B cell (primary cell): ENCODE measurements at regions not wholly inside any gene's neighbourhood (a gene's known extent, or its start where the extent isn't known, plus 50 kb on each side); places are given as distances from the start of the nearest gene placed in this dataset.

Experiments
- ATAC-seq: fragments of 200-7000 bp; cut with Tn5 transposase; one replicate; pipeline ENCODE4 v1.10.0; 2021; ENCODE audit warnings: low read depth, mild to moderate bottlenecking, moderate number of reproducible peaks, moderate library complexity
- CTCF ChIA-PET: fragments of 350-600 bp; sonication (Branson Sonifier 250); formaldehyde crosslinking; loops from one replicate; lab custom pipeline; 2021; ENCODE audit warnings: antibody characterized with exemption, inconsistent platforms; lab: Charles Lee
- POLR2A ChIA-PET: fragments of 350-600 bp; sonication (Branson Sonifier 250); formaldehyde crosslinking; loops from one replicate; lab custom pipeline; 2021; ENCODE audit warnings: antibody characterized with exemption; lab: Charles Lee
- DNase-seq: peaks from one replicate; pipeline ENCODE4 v3.0.0; 2013
- H2AFZ ChIP-seq: 2 replicates; pipeline ENCODE4 v1.6.1; 2012; ENCODE audit warnings: mild to moderate bottlenecking, low read depth, low read length; ENCODE audit not compliant: insufficient read depth, poor library complexity, severe bottlenecking
- H3K27ac ChIP-seq, 2 donors: 1 replicate in 1 of 2; 2 replicates in 1 of 2; pipeline ENCODE4 v1.5.1; 2012 to 2013; ENCODE audit warnings: low read length in 2 of 2, mild to moderate bottlenecking in 2 of 2, moderate library complexity in 1 of 2
- H3K27me3 ChIP-seq, 4 experiments: fragments of 200-600 bp in 1 of 4; sonication (generic) in 1 of 4; replicated peaks in 1 of 4; 1 replicate in 2 of 4; 2 replicates in 2 of 4; pipeline versions ENCODE4 v1.6.1 to v1.7.0; 2013 to 2016; ENCODE audit warnings: low read length in 3 of 4, mild to moderate bottlenecking in 2 of 4, mixed read lengths in 1 of 4, moderate library complexity in 1 of 4; ENCODE audit not compliant: insufficient read depth in 4 of 4, control insufficient read depth in 3 of 4; ENCODE audit errors: control extremely low read depth in 1 of 4
- H3K36me3 ChIP-seq, 2 experiments: replicated peaks in 1 of 2; 1 replicate in 1 of 2; 2 replicates in 1 of 2; pipeline versions ENCODE4 v1.6.1 to v1.7.1; 2013; ENCODE audit warnings: low read length in 1 of 2; ENCODE audit not compliant: insufficient read depth in 2 of 2, control insufficient read depth in 1 of 2; ENCODE audit errors: control extremely low read depth in 1 of 2, extremely low read depth in 1 of 2
- H3K4me1 ChIP-seq, 2 donors: fragments of 200-600 bp in 1 of 2; sonication (generic) in 1 of 2; 1 replicate in 1 of 2; 2 replicates in 1 of 2; pipeline versions ENCODE4 v1.5.1 to v1.6.1; 2013 to 2017; ENCODE audit warnings: low read length in 2 of 2; ENCODE audit not compliant: control insufficient read depth in 2 of 2, insufficient read depth in 2 of 2
- H3K4me2 ChIP-seq: replicated peaks from 2 replicates; pipeline ENCODE3; 2012; ENCODE audit warnings: mild to moderate bottlenecking, low read depth, low read length; ENCODE audit not compliant: poor library complexity, severe bottlenecking
- H3K4me3 ChIP-seq, 5 experiments: fragments of 200-600 bp in 1 of 5; sonication (generic) in 1 of 5; 1 replicate in 3 of 5; 2 replicates in 2 of 5; pipeline versions ENCODE4 v1.5.1 to v1.7.0; 2011 to 2016; ENCODE audit warnings: low read length in 4 of 5, mild to moderate bottlenecking in 4 of 5, low read depth in 2 of 5, control low read depth in 1 of 5, moderate library complexity in 1 of 5; ENCODE audit not compliant: insufficient read depth in 1 of 5; ENCODE audit errors: control extremely low read depth in 1 of 5, extremely low read depth in 1 of 5
- H3K79me2 ChIP-seq: fragments of 200-600 bp; sonication (generic); one replicate; pipeline ENCODE4 v1.6.0; 2016; ENCODE audit warnings: low read length; ENCODE audit not compliant: control insufficient read depth, insufficient read depth
- H3K9ac ChIP-seq: fragments of 200-600 bp; sonication (generic); 2 replicates; pipeline ENCODE4 v1.6.1; 2017; ENCODE audit warnings: mild to moderate bottlenecking, low read length, moderate library complexity
- H3K9me3 ChIP-seq, 3 donors: one replicate each; pipeline versions ENCODE4 v1.6.1 to v1.7.1; 2013; ENCODE audit warnings: low read length in 2 of 3; ENCODE audit not compliant: control insufficient read depth in 2 of 3, insufficient read depth in 1 of 3; ENCODE audit errors: control extremely low read depth in 1 of 3
- H4K20me1 ChIP-seq: 2 replicates; pipeline ENCODE4 v1.6.0; 2012; ENCODE audit warnings: mild to moderate bottlenecking, low read length; ENCODE audit not compliant: insufficient read depth, control insufficient read depth, poor library complexity, severe bottlenecking
- H3K27ac Mint-ChIP-seq: one replicate; pipeline ENCODE4 v1.8.0; 2021; ENCODE audit warnings: mixed read lengths
- H3K27me3 Mint-ChIP-seq: one replicate; pipeline ENCODE4 v1.8.0; 2021; ENCODE audit warnings: mixed read lengths
- H3K4me1 Mint-ChIP-seq: one replicate; pipeline ENCODE4 v1.8.0; 2021; ENCODE audit warnings: mixed read lengths
- H3K4me3 Mint-ChIP-seq: one replicate; pipeline ENCODE4 v1.8.0; 2021; ENCODE audit warnings: mixed read lengths
- H3K9me3 Mint-ChIP-seq: one replicate; pipeline ENCODE4 v1.8.0; 2022; ENCODE audit warnings: mixed read lengths; ENCODE audit not compliant: insufficient read depth
- EZH2 ChIP-seq: IDR thresholded peaks from 2 replicates; pipeline ENCODE4 v1.6.1; 2012; ENCODE audit warnings: borderline replicate concordance, low read depth, mild to moderate bottlenecking, moderate library complexity, low read length; ENCODE audit not compliant: insufficient read depth, poor library complexity, severe bottlenecking
- WGBS: methylation state at CpG from one replicate; pipeline ENCODE4 v1.1.5; 2013; ENCODE audit warnings: missing lambda C conversion rate; ENCODE audit not compliant: insufficient coverage; 5-methylcytosine and 5-hydroxymethylcytosine counted together
- intact Hi-C: fragments of 100-400 bp; cut with micrococcal nuclease; formaldehyde crosslinking; loops from one replicate; pipeline ENCODE4 v1.10.0; 2022
- TF ChIP-seq, protein P1 (sequence below): fragments of 200-600 bp; IDR thresholded peaks from one replicate; pipeline ENCODE4 v1.8.0; 2022; ENCODE audit warnings: antibody characterized with exemption, mild to moderate bottlenecking

DNA sequence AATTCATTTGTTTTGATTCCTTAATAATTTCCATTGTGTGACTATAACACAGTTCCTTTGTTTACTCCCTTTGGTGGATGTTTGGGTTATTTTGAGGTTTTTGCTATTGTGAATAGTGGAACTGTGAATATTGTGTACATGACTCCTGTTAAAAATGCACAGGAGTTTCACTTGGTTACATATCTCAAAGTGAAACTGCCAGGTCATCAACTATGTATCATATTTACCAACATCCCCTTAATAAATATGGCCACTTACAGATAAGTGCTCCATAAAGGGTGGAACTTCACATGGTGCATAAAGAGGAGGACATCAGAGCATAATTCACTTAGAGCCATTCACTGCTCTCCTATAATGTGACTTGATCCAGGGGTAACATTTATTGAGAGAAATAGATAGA, 328.9 kb downstream of the SEC23A start:
- Mint-ChIP-seq H3K4me3 (no peak overlapping the region), H3K4me1 (no peaks in the 10 kb centered on the region), H3K9me3 (no peaks in the 10 kb centered on the region), H3K27me3 (no peaks in the 10 kb centered on the region), H3K27ac (no peak overlapping the region)
- intact Hi-C loops = no loop called here
- ATAC-seq (no peak), DNase-seq (no peak)
- H2AFZ ChIP-seq = no peak overlapping the region
- TF ChIP-seq, protein P1, sequence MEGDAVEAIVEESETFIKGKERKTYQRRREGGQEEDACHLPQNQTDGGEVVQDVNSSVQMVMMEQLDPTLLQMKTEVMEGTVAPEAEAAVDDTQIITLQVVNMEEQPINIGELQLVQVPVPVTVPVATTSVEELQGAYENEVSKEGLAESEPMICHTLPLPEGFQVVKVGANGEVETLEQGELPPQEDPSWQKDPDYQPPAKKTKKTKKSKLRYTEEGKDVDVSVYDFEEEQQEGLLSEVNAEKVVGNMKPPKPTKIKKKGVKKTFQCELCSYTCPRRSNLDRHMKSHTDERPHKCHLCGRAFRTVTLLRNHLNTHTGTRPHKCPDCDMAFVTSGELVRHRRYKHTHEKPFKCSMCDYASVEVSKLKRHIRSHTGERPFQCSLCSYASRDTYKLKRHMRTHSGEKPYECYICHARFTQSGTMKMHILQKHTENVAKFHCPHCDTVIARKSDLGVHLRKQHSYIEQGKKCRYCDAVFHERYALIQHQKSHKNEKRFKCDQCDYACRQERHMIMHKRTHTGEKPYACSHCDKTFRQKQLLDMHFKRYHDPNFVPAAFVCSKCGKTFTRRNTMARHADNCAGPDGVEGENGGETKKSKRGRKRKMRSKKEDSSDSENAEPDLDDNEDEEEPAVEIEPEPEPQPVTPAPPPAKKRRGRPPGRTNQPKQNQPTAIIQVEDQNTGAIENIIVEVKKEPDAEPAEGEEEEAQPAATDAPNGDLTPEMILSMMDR = no peak
- TF ChIP-seq EZH2 = no peak
- no peaks in the 10 kb centered on the region for H4K20me1 ChIP-seq
- H3K4me1 ChIP-seq = no peaks in the 10 kb centered on the region
- CTCF ChIA-PET = no interaction called here
- H3K79me2 ChIP-seq = no peaks in the 10 kb centered on the region
- no peak overlapping the region for H3K4me2 ChIP-seq
- H3K27ac ChIP-seq = no peak overlapping the region
- no peak overlapping the region for H3K9ac ChIP-seq
- POLR2A ChIA-PET = no interaction called here
- no peaks in the 10 kb centered on the region for H3K9me3 ChIP-seq
- no peaks in the 10 kb centered on the region for H3K27me3 ChIP-seq
- no peaks in the 10 kb centered on the region for H3K36me3 ChIP-seq
- no peak overlapping the region for H3K4me3 ChIP-seq

DNA sequence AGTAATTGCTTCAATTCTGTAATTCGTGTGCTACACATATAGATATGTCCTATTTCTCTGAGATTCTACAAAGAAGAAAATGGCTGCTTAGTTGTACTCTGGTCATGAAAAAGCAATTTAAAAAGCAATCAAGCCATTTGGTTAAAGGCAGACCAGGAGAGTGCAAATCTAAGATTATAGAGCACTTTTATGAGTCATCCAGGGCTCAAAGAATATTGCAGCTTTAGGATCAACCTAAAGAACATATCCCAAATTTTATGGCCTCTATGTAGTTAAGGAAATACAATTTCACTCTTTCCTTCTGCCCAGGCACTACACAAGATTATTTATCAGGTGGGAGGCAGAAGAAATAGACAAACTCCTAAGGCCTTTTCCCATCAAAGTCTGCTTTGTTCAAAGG, 332.8 kb downstream of the SEC23A start:
- no peaks in the 10 kb centered on the region for H3K27me3 ChIP-seq
- POLR2A ChIA-PET = no interaction called here
- CTCF ChIA-PET = no interaction called here
- DNase-seq (no peak), ATAC-seq (no peak)
- Mint-ChIP-seq H3K4me3 (no peak overlapping the region), H3K27ac (no peak overlapping the region), H3K4me1 (no peaks in the 10 kb centered on the region), H3K27me3 (no peaks in the 10 kb centered on the region), H3K9me3 (no peaks in the 10 kb centered on the region)
- H3K79me2 ChIP-seq = no peaks in the 10 kb centered on the region
- H3K27ac ChIP-seq = no peak overlapping the region
- H3K4me2 ChIP-seq = no peak overlapping the region
- no peak overlapping the region for H3K9ac ChIP-seq
- no peaks in the 10 kb centered on the region for H3K4me1 ChIP-seq
- no peak overlapping the region for H3K4me3 ChIP-seq
- TF ChIP-seq, protein P1 = no peak
- TF ChIP-seq EZH2 = no peak
- WGBS = no CpG with 5 or more reads among the region's 1 CpG
- H2AFZ ChIP-seq = no peak overlapping the region
- H3K36me3 ChIP-seq = no peaks in the 10 kb centered on the region
- H4K20me1 ChIP-seq = no peaks in the 10 kb centered on the region
- intact Hi-C loops = no loop called here
- no peaks in the 10 kb centered on the region for H3K9me3 ChIP-seq
